GM20431 (cell line): ENCODE measurements at regions not wholly inside any gene's neighbourhood (a gene's known extent, or its start where the extent isn't known, plus 50 kb on each side); places are given as distances from the start of the nearest gene placed in this dataset.
"Not testable (repeated sequence)": the region's sequence is repeated elsewhere in the genome, so short reads cannot be mapped to it uniquely, and the experiment has no call there.

ENCODE experiments used
- in situ Hi-C: fragments of 300-500 bp; cut with MseI, MboI; formaldehyde crosslinking; loops from one replicate; pipeline ENCODE4 v1.15.0; 2020; ENCODE audit warnings: low sequenced_read_pairs; ENCODE audit not compliant: unreplicated experiment

GRCh38 chr6:112401083-112401482, 54.0 kb downstream of the RFPL4B start:
- in situ Hi-C loops, result no loop called here

- in situ Hi-C loops, result no loop called here
Measured at GRCh38 chr6:112407101-112407590, 60.0 kb downstream of the RFPL4B start.

- in situ Hi-C loops, result no loop called here
Measured at GRCh38 chr6:112408522-112408921, 61.4 kb downstream of the RFPL4B start.

GRCh38 chr6:112409311-112409710, 62.2 kb downstream of the RFPL4B start:
- in situ Hi-C loops, result no loop called here

- in situ Hi-C loops, result no loop called here
Measured at GRCh38 chr6:112413780-112414179, 66.7 kb downstream of the RFPL4B start.

GRCh38 chr6:112415366-112415765, 68.2 kb downstream of the RFPL4B start:
- in situ Hi-C loops, result no loop called here

- in situ Hi-C loops, result no loop called here
Measured at GRCh38 chr6:112416866-112417265, 69.7 kb downstream of the RFPL4B start.

- in situ Hi-C loops, result not testable (repeated sequence)
Measured at GRCh38 chr6:112427011-112427410, 79.9 kb downstream of the RFPL4B start.

- in situ Hi-C loops, result no loop called here
Measured at GRCh38 chr6:112427499-112427898, 80.4 kb downstream of the RFPL4B start.

- in situ Hi-C loops, result no loop called here
Measured at GRCh38 chr6:112428477-112428876, 81.3 kb downstream of the RFPL4B start.

GRCh38 chr6:112429226-112429625, 82.1 kb downstream of the RFPL4B start:
- in situ Hi-C loops, result no loop called here

- in situ Hi-C loops, result no loop called here
Measured at GRCh38 chr6:112431803-112432202, 84.7 kb downstream of the RFPL4B start.

- in situ Hi-C loops, result no loop called here
Measured at GRCh38 chr6:112432853-112433252, 85.7 kb downstream of the RFPL4B start.

- in situ Hi-C loops, result no loop called here
Measured at GRCh38 chr6:112433457-112433856, 86.3 kb downstream of the RFPL4B start.

- in situ Hi-C loops, result no loop called here
Measured at GRCh38 chr6:112434896-112435435, 87.8 kb downstream of the RFPL4B start.

- in situ Hi-C loops, result no loop called here
Measured at GRCh38 chr6:112437058-112437457, 89.9 kb downstream of the RFPL4B start.

GRCh38 chr6:112439010-112439409, 91.9 kb downstream of the RFPL4B start:
- in situ Hi-C loops, result no loop called here

- in situ Hi-C loops, result no loop called here
Measured at GRCh38 chr6:112439432-112439831, 92.3 kb downstream of the RFPL4B start.

- in situ Hi-C loops, result no loop called here
Measured at GRCh38 chr6:112441607-112442006, 94.5 kb downstream of the RFPL4B start.

GRCh38 chr6:112443179-112444065, 96.3 kb downstream of the RFPL4B start:
- in situ Hi-C loops, result no loop called here

- in situ Hi-C loops, result not testable (repeated sequence)
Measured at GRCh38 chr6:112448786-112449185, 101.7 kb downstream of the RFPL4B start.
